GM12873 (cell line): ENCODE measurements at regions not wholly inside any gene's neighbourhood (a gene's known extent, or its start where the extent isn't known, plus 50 kb on each side); places are given as distances from the start of the nearest gene placed in this dataset.

Experiments used
- CTCF ChIP-seq: IDR thresholded peaks from 2 replicates; pipeline ENCODE4 v1.5.1; 2012; ENCODE audit warnings: low read depth, mild to moderate bottlenecking, moderate library complexity, low read length, control low read depth; ENCODE audit not compliant: insufficient read depth; ENCODE audit errors: missing control alignments

- no peak for TF ChIP-seq CTCF
Observed at GRCh38 chr2:129441610-129442009, 537.9 kb upstream of the RAB6C start.

GRCh38 chr2:129443235-129443864 lies 536.1 kb upstream of the RAB6C start:
- TF ChIP-seq CTCF: no peak

GRCh38 chr2:129443865-129444739 lies 535.4 kb upstream of the RAB6C start:
- no peak for TF ChIP-seq CTCF

- TF ChIP-seq CTCF: no peak
Observed at GRCh38 chr2:129444751-129445150, 534.7 kb upstream of the RAB6C start.

GRCh38 chr2:129456691-129457090 lies 522.8 kb upstream of the RAB6C start:
- no peak for TF ChIP-seq CTCF

GRCh38 chr2:129457277-129457818 lies 522.1 kb upstream of the RAB6C start:
- no peak for TF ChIP-seq CTCF

GRCh38 chr2:129458006-129458405 lies 521.5 kb upstream of the RAB6C start:
- no peak for TF ChIP-seq CTCF
